NCI-H2081 treated with DMSO at 0.1 percent for 48 hours (cell line): ENCODE measurements at regions not wholly inside any gene's neighbourhood (a gene's known extent, or its start where the extent isn't known, plus 50 kb on each side); places are given as distances from the start of the nearest gene placed in this dataset.
A peak's percentile ranks its signal among the peaks of the same experiment; 100 is the strongest.
"Not testable (repeated sequence)": the region's sequence is repeated elsewhere in the genome, so short reads cannot be mapped to it uniquely, and the experiment has no call there.

Source experiments
- DNase-seq: peaks from one replicate; lab custom pipeline; 2025; lab: John Stamatoyannopoulos, UW

- DNase-seq, result no peak
Observed at GRCh38 chr9:26159575-26160392, 481.5 kb upstream of the TUSC1 start.

DNA sequence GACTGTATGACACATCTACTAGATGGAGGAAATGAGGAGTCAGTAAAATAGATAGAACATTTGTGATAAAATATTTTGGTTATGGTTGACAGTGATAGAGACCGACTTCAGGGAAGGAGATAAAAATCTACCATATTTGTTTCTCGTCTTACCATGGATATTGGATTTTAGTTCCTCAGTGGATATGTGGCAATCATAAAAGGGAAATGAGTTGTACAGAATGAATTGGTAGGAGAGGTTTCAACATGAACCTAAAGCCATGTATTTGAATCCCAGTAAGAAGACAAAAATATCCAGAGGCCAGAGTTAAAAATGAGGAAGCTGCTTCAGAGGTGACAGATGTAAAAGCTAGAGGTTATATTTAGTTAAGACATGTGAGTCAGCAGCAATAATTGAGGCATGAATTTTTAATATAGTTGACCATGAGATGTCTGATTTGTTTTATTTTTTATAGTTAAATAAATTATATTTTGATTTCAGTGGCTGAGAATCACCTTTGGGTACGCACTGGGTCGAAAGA, 480.4 kb upstream of the TUSC1 start:
- no peak for DNase-seq

DNA sequence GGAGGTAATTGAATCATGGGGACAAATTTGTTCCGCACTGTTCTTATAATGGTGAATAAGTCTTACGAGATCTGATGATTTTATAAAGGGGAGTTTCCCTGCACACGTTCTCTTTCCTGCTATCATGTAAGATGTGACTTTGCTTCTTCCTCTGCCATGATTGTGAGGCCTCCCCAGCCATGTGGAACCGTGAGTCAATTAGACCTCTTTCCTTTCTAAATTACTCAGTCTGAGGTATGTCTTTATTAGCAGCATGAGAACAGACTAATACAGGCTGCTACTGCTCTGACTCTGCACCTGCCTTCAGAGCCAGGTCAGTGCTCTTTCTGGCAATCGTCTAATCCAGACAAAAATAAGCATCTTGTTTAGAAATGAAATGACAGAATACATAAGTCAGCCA, 479.2 kb upstream of the TUSC1 start:
- DNase-seq, result no peak

GRCh38 chr9:26152350-26152749, 474.1 kb upstream of the TUSC1 start:
- no peak for DNase-seq

DNA sequence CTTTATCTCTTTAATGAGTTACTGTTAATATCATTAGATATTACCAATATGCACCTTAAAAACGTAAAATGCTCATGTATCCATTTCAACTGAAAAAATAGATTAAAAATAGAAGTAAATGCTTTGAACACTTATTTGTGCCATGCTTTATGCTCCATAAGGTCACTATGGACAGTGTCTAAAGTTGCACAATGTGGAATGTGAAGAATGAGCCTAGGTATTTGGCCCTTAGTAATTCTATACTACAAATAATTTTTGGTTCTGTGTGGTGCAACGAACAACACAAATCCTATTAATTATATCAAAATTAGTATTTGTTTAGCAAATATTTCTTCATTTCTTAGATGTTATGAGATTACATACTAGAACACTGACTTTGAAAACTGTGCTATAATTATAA, 469.9 kb upstream of the TUSC1 start:
- no peak for DNase-seq

DNA sequence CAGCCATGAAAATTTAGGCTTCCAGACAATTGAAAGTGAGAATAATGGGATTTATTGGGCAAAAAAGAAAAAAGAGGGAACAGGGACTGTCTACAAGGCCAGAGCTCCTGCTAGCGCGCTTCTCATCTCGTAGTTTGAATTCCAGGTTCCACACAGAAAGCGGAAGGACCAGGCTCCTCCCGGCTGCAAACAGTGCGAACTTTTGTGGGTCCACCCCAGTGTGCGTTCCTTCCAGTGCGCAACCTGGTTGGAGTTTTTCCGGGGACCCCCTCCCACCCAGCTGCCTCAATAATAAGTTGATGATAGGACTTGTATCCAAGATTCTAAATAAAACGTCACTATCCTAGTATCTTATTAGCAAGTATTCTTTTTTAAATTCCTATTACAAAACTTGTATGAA, 467.7 kb upstream of the TUSC1 start:
- no peak for DNase-seq

DNA sequence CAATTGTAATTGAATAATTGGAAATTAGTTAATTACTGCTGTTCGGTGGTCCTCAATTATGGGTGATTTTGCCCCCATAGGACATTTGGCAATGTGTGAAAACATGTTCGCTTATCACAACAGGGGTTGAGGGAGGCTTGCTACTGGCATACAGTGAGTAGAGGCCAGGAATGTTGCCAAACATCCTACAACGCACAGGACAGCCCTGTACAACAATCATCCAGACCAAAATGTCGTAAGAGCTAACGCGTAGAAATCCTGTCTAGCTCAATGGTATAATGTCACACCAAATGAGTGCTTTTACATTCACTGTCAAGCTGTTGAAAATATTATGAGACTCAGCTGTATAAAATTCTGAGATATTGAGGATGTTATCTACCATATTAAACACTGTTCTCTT, 464.4 kb upstream of the TUSC1 start:
- no peak for DNase-seq

GRCh38 chr9:26142201-26142600, 464.0 kb upstream of the TUSC1 start:
- DNase-seq, result no peak

DNA sequence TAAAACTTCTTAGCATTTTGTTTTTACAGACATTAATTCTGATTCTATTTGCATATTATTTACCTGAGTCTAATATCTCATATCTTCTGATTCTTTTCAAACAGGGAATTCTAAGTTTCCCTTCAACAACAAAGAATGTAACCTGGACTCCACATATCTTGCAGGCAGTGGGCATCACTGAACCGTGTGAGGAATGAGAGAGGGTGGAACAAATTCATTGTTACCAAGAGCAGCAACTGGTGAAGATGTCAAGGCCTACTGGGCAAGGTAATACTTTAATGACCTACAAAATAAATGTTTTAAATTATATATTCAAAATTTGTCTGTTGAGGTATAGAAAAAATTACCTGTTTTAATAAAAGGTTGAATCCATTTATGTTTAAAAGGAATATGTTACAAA, 455.3 kb upstream of the TUSC1 start:
- no peak for DNase-seq

- no peak for DNase-seq
Observed at GRCh38 chr9:26132746-26133312, 454.6 kb upstream of the TUSC1 start.

- no peak for DNase-seq
Observed at GRCh38 chr9:26131886-26132285, 453.6 kb upstream of the TUSC1 start.

- no peak for DNase-seq
Observed at GRCh38 chr9:26129217-26129616, 451.0 kb upstream of the TUSC1 start.

GRCh38 chr9:26125693-26126092, 447.4 kb upstream of the TUSC1 start:
- no peak for DNase-seq

DNA sequence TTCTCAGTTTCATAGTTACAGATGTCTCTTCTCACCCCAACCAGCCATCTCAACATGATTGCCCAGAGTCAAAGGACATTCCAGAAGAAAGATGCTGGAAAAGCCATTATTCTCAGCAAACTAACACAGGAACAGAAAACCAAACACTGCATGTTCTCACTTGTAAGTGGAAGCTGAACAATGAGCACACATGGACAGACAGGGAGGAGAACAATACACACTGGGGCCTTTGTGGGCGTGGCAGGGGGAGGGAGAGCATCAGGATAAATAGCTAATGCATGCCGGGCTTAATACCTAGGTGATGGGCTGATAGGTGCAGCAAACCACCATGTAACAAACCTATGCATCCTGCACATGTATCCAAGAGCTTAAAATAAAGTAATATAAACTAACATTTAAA, 437.8 kb upstream of the TUSC1 start:
- DNase-seq, result not testable (repeated sequence)

GRCh38 chr9:26112724-26113123, 434.5 kb upstream of the TUSC1 start:
- DNase-seq, result no peak

- DNase-seq, result no peak
Observed at GRCh38 chr9:26086396-26086795, 408.2 kb upstream of the TUSC1 start.

GRCh38 chr9:26081847-26082246, 403.6 kb upstream of the TUSC1 start:
- no peak for DNase-seq

DNA sequence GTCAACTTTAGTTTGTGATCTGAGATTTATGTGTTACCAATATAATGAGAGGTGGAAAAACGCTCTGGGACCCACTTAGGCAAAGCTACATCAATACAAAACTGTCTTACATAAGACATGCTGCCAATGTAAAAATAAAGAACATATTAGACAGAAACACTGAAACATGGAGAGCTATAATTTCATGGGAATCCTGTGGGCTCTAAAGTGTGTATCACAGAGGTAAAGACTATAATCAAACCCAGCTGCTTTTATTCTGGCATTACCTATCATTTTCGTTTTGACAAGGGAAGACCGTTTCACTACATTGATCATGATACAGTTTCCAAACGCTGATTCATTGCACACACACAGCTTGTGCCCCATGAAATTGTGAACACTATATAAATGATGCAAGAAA, 400.5 kb upstream of the TUSC1 start:
- peak; percentile 38 for DNase-seq

DNA sequence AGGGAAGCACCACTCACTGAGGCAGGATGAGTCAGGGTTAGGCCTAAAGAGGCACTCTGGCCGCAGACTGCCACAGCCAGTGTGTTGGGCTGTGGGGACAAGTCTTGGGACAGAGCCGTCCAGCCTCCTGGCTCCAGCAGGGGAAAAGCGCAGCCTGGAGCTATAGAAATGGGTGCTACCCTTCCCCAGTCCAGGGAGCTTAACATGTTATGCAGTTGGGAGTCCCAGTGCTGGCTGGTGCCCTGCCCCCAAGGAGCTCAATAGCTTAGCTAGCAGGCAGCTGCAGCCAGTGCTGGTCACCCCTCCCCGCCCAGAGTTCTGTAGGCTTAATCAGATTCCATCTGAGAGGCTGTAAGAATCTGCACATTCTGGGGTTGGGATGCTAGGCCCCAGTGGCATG, 399.6 kb upstream of the TUSC1 start:
- DNase-seq, result no peak

- DNase-seq, result no peak
Observed at GRCh38 chr9:26067608-26068007, 389.4 kb upstream of the TUSC1 start.

DNA sequence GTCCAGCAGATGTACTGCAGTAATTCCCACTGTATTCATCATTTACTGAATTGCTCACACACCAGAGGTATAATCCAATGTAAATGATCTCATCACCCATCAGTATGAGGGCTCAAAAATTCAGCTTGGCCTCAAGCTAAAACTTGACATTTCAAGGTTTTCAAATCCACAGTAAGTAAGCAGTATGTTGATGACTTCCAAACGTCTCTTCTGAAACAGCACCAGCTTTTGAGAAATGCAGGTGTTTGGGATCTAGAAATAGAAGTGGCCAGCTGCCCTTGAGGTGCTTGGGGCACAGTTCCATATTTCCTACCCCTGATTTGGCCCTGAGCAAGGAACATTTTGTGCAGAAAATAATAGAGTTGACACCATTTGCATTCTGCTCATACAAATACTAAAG, 388.0 kb upstream of the TUSC1 start:
- DNase-seq, result no peak

DNA sequence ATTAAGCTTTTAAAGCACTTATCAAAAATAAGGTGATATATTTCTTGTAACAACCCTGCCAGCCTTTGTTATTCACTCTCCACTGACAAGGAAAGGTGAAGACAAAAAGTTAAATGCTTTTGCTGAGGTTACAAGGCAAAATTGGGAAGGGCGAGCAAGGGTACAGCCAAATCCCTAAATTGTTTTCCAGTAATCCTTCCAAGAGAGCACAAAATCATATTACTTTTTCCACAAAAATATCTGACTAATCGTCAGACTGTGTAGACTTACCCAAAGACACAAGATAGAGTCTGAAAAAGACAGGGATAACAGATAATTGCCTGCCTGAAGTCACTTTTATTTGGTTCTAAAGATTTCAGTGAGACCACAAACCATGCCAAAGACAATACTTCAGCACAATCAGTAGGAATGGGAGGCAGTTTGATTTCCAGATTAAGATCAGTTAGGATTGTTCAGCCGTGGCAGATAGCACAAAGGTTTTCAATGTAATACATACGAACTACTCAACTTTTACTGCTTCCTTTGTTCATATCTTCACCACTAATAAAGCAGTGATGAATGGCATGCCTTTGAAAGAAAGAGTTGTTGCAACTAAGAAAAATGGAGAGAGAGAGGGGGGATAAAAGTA, 383.8 kb upstream of the TUSC1 start:
- no peak for DNase-seq
